ENCODE measurements at regions not wholly inside any gene's neighbourhood (a gene's known extent, or its start where the extent isn't known, plus 50 kb on each side); places are given as distances from the start of the nearest gene placed in this dataset.
"Not testable (repeated sequence)": the region's sequence is repeated elsewhere in the genome, so short reads cannot be mapped to it uniquely, and the experiment has no call there.

DNA sequence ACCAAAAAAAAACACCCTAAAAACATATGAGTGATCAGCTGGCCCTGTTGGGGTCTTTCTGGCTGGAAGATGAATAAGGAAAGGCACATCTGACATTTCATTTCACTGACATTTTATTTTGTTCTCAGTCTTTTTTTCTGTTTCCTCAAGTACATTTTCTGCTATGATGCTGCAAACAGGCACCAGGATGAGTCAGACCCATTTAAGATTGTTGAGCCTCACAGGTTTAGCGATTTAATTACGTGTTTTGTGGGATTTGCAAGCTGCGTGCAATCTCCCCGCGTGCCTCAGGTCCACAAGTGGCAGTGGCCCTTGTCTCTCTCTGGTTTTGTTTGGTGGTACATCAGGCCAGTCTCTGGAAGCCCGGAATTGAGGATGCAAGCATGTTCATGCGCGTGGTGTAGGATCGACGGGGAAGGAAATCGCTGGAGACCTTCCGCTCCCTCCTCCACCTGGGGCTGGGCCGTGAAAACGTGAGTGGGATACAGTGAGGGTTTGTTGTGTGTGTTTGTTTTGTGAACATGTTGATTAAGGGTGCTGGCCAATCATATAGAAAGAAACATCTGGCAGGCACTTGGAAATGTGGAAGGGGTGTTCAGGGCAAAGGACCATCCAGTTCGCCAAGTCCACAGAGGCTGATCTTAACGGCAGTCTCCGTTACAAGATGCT is 120.2 kb upstream of the ZNF516 start:
- peaks cover 5% of the 10 kb centered on the region; the same call in 1 of the 2 replicates for H3F3A ChIP-seq (ENCODE audit: insufficient read depth)
- in situ Hi-C loops (cut with MboI) = no loop called here
- TF ChIP-seq EZH2 (IDR thresholded peaks at IDR 0.05; ENCODE audit: insufficient read depth, poor library complexity, severe bottlenecking) (no peak), EZH2phosphoT487 (IDR thresholded peaks at IDR 0.05; ENCODE audit: insufficient read depth, low read depth) (no peak)
- no peaks in the 10 kb centered on the region for H3K36me3 ChIP-seq (ENCODE audit: low read depth)
- no peak overlapping the region for H3K27ac ChIP-seq
- no peaks in the 10 kb centered on the region for H3K9me2 ChIP-seq (ENCODE audit: insufficient read depth)
- peak; percentile 36 for DNase-seq
- no peak overlapping the region for H3K4me3 ChIP-seq
- H3K79me2 ChIP-seq (ENCODE audit: insufficient read depth) = no peaks in the 10 kb centered on the region
- 91 to 93% methylated on average over 17 of the region's 17 CpGs for WGBS, 2 experiments (ENCODE audit: low coverage in 1 of 2, low lambda C conversion rate in 2 of 2, missing lambda C conversion rate in 2 of 2)
- no peak overlapping the region for H3K9ac ChIP-seq
- peaks cover 9% of the 10 kb centered on the region; the same call in 1 of the 2 replicates for H3K4me1 ChIP-seq (ENCODE audit: insufficient read depth)
- no peaks in the 10 kb centered on the region for H3K27me3 ChIP-seq (replicated peaks; ENCODE audit: insufficient read depth)
- H3K9me3 ChIP-seq (ENCODE audit: low read depth) = no peaks in the 10 kb centered on the region
- H4K20me1 ChIP-seq (ENCODE audit: insufficient read depth) = no peaks in the 10 kb centered on the region
- no peak overlapping the region for H3K4me2 ChIP-seq (ENCODE audit: unreplicated experiment)
- H2AFZ ChIP-seq = no peak overlapping the region

DNA sequence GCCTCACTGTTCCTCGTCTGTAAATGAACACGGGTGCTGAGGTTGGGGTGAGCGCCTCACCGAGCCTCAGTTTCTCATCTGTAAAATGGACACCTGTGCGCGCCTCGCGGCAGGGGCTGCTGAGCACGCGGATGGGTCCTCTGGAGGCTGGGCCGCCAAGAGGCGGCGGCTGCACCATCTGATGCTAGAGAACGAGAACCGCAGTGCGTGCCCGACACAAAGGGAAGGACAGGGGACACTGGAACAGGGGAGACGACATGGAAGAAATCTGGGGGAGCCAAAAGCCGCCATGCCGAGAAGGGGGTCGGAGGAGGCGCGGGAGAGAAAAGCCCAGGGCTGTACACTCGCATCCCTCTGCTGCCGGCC is 118.7 kb upstream of the ZNF516 start:
- H3K9me3 ChIP-seq (ENCODE audit: low read depth) = no peaks in the 10 kb centered on the region
- in situ Hi-C loops (cut with MboI) = no loop called here
- WGBS, 2 experiments (ENCODE audit: low coverage in 1 of 2, low lambda C conversion rate in 2 of 2, missing lambda C conversion rate in 2 of 2) = 94 to 95% methylated on average over 25 of the region's 25 CpGs

GRCh38 chr18:76613053-76613754 is 118.2 kb upstream of the ZNF516 start:
- H3F3A ChIP-seq (ENCODE audit: insufficient read depth) = no peaks in the 10 kb centered on the region

More for the DNA sequence above, 118.7 kb upstream of the ZNF516 start:
- Histone ChIP-seq H3F3A (ENCODE audit: insufficient read depth) (no peaks in the 10 kb centered on the region), H2AFZ (no peak overlapping the region), H3K4me1 (ENCODE audit: insufficient read depth) (no peaks in the 10 kb centered on the region), H3K36me3 (ENCODE audit: low read depth) (no peaks in the 10 kb centered on the region), H3K9ac (no peak overlapping the region), H3K4me2 (ENCODE audit: unreplicated experiment) (no peak overlapping the region), H3K79me2 (ENCODE audit: insufficient read depth) (no peaks in the 10 kb centered on the region), H4K20me1 (ENCODE audit: insufficient read depth) (no peaks in the 10 kb centered on the region), H3K27me3 (replicated peaks; ENCODE audit: insufficient read depth) (no peaks in the 10 kb centered on the region), H3K4me3 (no peak overlapping the region), H3K27ac (no peak overlapping the region), H3K9me2 (ENCODE audit: insufficient read depth) (no peaks in the 10 kb centered on the region)
- DNase-seq = no peak
- no peak for TF ChIP-seq EZH2 (IDR thresholded peaks at IDR 0.05; ENCODE audit: insufficient read depth, poor library complexity, severe bottlenecking)
- TF ChIP-seq EZH2phosphoT487 (IDR thresholded peaks at IDR 0.05; ENCODE audit: insufficient read depth, low read depth) = no peak

GRCh38 chr18:76611750-76612045 is 116.7 kb upstream of the ZNF516 start:
- H3K4me3 ChIP-seq; H3K9me3 ChIP-seq (ENCODE audit: low read depth); H3K79me2 ChIP-seq (ENCODE audit: insufficient read depth); H3K9ac ChIP-seq; H2AFZ ChIP-seq; H3F3A ChIP-seq (ENCODE audit: insufficient read depth); H3K27ac ChIP-seq; H3K27me3 ChIP-seq (replicated peaks; ENCODE audit: insufficient read depth); in situ Hi-C loops (cut with MboI); H3K36me3 ChIP-seq (ENCODE audit: low read depth); H3K4me1 ChIP-seq (ENCODE audit: insufficient read depth); H4K20me1 ChIP-seq (ENCODE audit: insufficient read depth); DNase-seq; H3K9me2 ChIP-seq (ENCODE audit: insufficient read depth); H3K4me2 ChIP-seq (ENCODE audit: unreplicated experiment): not testable (repeated sequence)
- 87% methylated on average over 26 of the region's 26 CpGs; no CpG with 5 or more reads in 1 of the 2 experiments for WGBS, 2 experiments (ENCODE audit: low coverage in 1 of 2, low lambda C conversion rate in 2 of 2, missing lambda C conversion rate in 2 of 2)

More at GRCh38 chr18:76613053-76613754, 118.2 kb upstream of the ZNF516 start:
- Histone ChIP-seq H3K4me2 (ENCODE audit: unreplicated experiment) (no peak overlapping the region), H3K4me1 (ENCODE audit: insufficient read depth) (no peaks in the 10 kb centered on the region), H4K20me1 (ENCODE audit: insufficient read depth) (no peaks in the 10 kb centered on the region), H3K27ac (no peak overlapping the region), H3K79me2 (ENCODE audit: insufficient read depth) (no peaks in the 10 kb centered on the region), H3K27me3 (replicated peaks; ENCODE audit: insufficient read depth) (no peaks in the 10 kb centered on the region), H3K9me2 (ENCODE audit: insufficient read depth) (no peaks in the 10 kb centered on the region), H3K4me3 (no peak overlapping the region), H3K9ac (no peak overlapping the region), H3K36me3 (ENCODE audit: low read depth) (no peaks in the 10 kb centered on the region), H3K9me3 (ENCODE audit: low read depth) (no peaks in the 10 kb centered on the region), H2AFZ (no peak overlapping the region)
- in situ Hi-C loops (cut with MboI) = no loop called here
- no peak for TF ChIP-seq EZH2phosphoT487 (IDR thresholded peaks at IDR 0.05; ENCODE audit: insufficient read depth, low read depth)
- TF ChIP-seq EZH2 (IDR thresholded peaks at IDR 0.05; ENCODE audit: insufficient read depth, poor library complexity, severe bottlenecking) = no peak
- no peak for DNase-seq
- 82 to 85% methylated on average over 16 of the region's 16 CpGs for WGBS, 2 experiments (ENCODE audit: low coverage in 1 of 2, low lambda C conversion rate in 2 of 2, missing lambda C conversion rate in 2 of 2)
